HEK293 (cell line): ENCODE measurements at regions not wholly inside any gene's neighbourhood (a gene's known extent, or its start where the extent isn't known, plus 50 kb on each side); places are given as distances from the start of the nearest gene placed in this dataset.

Experiments
- YY1 ChIP-seq: fragments of 450-650 bp; formaldehyde crosslinking; IDR thresholded peaks from 2 replicates; pipeline ENCODE4 v1.5.1; 2018; ENCODE audit warnings: missing biosample characterization, missing genetic modification characterization
- ZNF133 ChIP-seq: fragments of 450-650 bp; formaldehyde crosslinking; IDR thresholded peaks from 2 replicates; pipeline ENCODE4 v1.5.1; 2016; ENCODE audit warnings: missing biosample characterization, missing genetic modification characterization
- ZNF558 ChIP-seq: fragments of 450-650 bp; formaldehyde crosslinking; IDR thresholded peaks from 2 replicates; pipeline ENCODE4 v1.5.1; 2016; ENCODE audit warnings: missing biosample characterization, missing genetic modification characterization
- ZNF629 ChIP-seq: fragments of 450-650 bp; formaldehyde crosslinking; IDR thresholded peaks from 2 replicates; pipeline ENCODE4 v1.5.1; 2017; ENCODE audit warnings: missing biosample characterization, missing genetic modification characterization
- ZNF747 ChIP-seq: fragments of 450-650 bp; formaldehyde crosslinking; IDR thresholded peaks from 2 replicates; pipeline ENCODE4 v1.5.1; 2016; ENCODE audit warnings: missing biosample characterization, missing genetic modification characterization
- ZNF830 ChIP-seq: fragments of 450-650 bp; IDR thresholded peaks from 2 replicates; pipeline ENCODE4 v1.5.0; 2018; ENCODE audit warnings: missing biosample characterization, missing genetic modification characterization, low read depth, mild to moderate bottlenecking, moderate library complexity
- ZNF837 ChIP-seq: fragments of 450-650 bp; formaldehyde crosslinking; IDR thresholded peaks from 2 replicates; pipeline ENCODE4 v1.5.1; 2016; ENCODE audit warnings: missing biosample characterization, missing genetic modification characterization
- TF ChIP-seq, protein P1 (sequence below): fragments of 450-650 bp; formaldehyde crosslinking; IDR thresholded peaks from 2 replicates; pipeline ENCODE4 v1.5.1; 2016; ENCODE audit warnings: missing biosample characterization, missing genetic modification characterization

GRCh38 chr11:86174101-86175046, 70.2 kb upstream of the EED start:
- TF ChIP-seq ZNF558 (tag by site-specific recombination) (no peak), ZNF747 (tag by site-specific recombination) (no peak), ZNF837 (tag by site-specific recombination) (no peak), YY1 (no peak), ZNF629 (tag by site-specific recombination) (no peak), ZNF133 (tag by site-specific recombination) (no peak), ZNF830 (no peak)
- TF ChIP-seq, protein P1, sequence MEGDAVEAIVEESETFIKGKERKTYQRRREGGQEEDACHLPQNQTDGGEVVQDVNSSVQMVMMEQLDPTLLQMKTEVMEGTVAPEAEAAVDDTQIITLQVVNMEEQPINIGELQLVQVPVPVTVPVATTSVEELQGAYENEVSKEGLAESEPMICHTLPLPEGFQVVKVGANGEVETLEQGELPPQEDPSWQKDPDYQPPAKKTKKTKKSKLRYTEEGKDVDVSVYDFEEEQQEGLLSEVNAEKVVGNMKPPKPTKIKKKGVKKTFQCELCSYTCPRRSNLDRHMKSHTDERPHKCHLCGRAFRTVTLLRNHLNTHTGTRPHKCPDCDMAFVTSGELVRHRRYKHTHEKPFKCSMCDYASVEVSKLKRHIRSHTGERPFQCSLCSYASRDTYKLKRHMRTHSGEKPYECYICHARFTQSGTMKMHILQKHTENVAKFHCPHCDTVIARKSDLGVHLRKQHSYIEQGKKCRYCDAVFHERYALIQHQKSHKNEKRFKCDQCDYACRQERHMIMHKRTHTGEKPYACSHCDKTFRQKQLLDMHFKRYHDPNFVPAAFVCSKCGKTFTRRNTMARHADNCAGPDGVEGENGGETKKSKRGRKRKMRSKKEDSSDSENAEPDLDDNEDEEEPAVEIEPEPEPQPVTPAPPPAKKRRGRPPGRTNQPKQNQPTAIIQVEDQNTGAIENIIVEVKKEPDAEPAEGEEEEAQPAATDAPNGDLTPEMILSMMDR (tag by site-specific recombination): no peak
